ENCODE measurements at regions not wholly inside any gene's neighbourhood (a gene's known extent, or its start where the extent isn't known, plus 50 kb on each side); places are given as distances from the start of the nearest gene placed in this dataset.

DNA sequence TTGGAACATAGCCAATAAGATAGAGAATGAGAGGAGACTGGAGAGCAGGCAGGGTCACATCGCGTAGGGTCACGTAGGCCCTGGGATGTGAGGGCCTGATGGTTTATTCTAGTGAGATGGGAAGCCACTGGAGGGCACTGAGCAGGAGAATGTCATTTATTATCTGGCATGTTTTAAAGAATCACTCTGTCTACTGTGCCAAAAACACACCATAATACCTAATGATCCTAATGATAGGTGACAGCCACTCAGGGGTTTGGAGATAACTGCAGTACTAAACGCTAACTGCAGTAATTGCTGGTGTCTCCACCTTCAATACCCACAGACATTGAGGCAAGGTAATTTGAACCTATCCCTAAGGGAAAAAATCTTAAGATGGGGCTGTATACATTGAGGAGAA is 185.4 kb downstream of the TTLL7 start:
- no peak for DNase-seq

DNA sequence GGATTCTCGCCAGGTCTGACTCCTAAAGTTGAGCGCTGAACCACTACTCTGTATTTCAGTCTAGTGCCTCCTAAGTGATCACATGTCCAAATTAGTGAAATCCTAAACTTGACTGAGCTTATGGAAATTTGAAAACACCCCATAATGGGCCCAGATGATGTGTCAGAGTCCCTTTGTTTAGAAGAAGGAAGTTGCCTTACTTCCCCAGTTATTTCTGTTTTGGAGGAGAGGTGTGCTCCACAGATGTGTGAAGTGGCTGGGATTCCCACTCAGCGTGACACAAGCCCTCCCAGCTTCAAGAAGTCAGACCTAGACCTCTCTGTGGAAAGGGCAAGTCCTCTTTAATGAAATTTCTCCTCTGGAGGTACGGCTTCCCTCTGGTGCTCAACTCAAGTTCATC is 188.8 kb downstream of the TTLL7 start:
- DNase-seq = no peak

DNA sequence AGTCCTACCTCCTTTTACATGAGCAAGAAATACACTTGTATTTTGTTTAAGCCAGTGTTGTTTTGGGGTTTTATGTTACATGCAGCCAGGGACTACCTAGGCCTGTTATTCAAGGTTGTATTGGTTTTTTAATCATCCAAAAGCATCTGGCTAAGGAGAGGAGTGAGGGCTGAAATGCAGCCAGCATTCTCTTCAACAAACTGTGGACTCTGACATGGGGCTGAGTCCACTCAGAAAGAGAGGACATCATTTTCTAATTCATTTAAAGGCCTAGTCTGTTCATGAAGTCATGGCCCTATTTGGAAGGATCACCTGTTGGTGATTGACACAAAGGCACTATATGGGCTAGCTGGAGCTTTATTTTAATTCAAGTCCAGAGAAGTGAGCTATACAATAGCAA is 190.4 kb downstream of the TTLL7 start:
- no peak for DNase-seq

DNA sequence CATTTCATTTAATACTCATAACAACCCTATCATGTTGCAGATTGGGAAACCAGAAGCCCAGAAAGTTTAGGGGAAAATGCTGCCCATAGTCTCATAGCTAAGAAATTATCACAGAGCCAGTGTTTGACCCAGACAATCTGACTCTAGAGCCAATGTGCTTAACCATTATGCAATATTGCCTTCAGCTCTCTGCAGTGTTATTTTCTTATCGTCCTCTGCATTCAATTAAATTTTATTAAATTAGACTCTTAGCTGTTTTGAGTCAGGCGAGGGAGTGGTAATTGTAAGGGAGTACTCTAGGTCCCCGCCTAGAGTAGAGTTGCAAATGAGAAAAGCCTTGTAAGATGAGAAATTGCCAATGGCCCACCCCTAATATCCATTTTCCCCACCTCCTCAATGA is 191.1 kb downstream of the TTLL7 start:
- no peak for DNase-seq

DNA sequence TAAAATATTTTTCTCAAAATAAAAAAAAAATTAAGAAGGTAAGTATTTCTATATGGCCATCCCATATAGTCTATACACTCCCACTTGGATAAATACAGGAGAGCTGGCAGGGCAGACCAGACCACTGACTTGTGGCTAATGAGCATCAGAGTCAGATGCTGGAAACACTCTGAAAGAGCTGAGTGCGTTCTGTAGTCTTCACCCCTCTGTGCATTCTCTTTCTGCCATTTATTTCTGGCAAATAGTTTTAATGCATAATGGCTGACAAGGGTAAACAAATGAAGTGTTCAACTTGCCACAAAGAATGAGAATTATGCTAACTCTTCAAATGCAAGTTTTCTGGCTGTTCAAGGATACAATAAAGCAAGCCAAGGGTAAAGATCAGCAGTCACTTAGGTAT is 191.7 kb downstream of the TTLL7 start:
- DNase-seq = no peak

DNA sequence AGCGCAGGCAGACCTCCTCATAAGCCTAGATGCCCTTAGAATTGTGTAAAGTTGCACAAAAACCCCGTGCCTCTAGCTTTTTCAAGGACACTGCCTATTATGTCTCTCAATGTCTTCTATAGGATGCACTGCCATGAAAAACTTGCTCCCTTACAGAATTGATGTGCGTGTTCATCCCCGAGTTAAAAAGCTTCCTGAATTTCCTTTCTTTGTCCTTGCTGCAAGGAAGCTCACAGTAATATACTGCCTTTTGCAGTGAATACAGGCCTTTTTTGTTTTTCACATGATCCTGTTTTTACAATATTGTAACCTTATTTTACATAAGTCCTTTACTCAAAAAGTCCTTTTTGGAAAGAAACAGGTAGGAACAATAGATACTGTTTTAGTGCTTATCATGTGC is 193.0 kb downstream of the TTLL7 start:
- DNase-seq = no peak

DNA sequence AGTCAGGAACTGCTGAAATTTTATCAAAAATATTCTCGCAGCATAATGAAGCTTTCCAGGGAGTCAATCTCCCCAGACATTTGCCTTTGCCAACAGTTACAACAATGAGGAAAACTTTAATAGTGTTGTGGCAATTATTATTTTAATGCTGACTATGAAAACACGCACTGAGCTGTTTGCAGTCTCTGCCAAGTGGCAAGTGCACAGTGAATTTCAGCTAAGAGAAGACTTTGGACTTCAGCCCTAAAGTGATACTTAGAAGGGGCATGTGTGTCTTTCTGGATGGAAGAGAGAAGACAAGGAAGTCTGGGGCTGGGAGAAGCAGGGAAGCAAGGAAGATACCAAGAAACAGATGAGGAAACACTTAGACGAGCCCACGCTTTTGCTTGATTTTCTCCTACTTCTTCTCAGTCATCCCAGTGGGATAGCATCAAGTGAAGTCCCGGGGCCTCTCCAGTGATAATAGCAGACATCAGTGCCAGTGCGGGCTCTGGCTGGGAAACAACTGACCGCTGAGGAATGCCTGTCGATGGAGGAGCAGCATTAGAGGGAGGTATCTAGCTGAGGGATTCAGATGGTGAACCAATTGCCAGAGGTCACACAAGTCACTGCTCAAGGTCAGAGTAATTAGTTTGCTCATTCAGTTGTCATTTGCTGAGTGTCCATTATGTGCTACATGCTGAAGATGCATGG is 196.3 kb downstream of the TTLL7 start:
- no peak for DNase-seq

DNA sequence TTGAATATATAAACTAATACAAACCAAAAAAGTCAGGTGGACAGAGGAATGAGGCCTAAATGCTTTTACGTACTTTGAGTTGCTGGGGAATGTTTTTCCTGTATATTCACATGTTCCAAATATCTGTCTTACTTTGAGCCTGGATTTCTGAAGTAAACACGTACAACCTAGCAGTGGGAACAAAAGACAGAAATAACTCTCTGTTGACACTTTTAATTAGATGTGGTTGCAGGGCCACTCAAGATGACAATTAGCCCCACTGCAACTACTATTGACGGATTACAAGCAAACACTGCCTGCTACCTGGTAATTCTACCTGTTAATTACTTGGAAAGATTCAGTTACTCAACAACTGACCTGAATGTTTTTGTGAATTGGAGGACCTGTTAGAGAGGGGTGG is 196.9 kb downstream of the TTLL7 start:
- no peak for DNase-seq

DNA sequence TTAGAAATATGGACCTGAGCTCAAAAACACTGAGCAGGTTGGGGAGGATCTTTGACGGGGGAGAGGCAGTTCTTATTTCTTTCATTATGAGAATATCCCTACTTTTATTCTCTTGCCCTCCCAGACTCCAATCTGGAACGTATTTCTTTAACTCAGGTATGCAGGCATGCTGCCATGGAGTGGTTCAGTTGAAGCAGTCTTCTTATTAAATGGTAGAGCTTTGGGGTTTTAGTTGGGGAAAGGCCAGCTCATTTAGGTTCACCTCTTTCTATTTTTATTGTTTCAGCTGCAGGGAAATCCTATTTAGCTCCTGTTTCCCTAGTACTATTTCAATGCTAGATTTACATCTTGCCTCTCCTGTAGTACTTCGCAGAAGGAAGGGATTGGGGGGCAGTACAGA is 198.9 kb downstream of the TTLL7 start:
- no peak for DNase-seq

DNA sequence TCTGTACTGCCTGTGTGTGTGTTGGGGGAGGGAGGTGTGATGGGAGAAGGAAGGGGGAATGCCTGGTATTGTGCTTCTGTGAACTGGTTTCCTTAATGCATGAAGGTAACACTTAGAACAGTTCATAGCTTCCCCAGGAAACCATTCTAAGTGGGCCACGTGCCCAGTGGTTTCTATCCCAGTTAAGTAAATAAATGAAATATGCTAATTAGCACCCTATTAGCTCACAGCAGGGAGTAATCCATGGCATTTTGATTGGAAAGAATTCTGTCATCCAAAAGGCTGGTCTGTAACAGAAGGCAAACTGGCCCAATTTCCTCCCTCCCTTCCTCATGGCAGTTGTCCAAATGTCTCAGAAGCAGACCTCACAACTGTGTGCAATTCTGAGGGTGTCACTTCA is 199.3 kb downstream of the TTLL7 start:
- DNase-seq = no peak

DNA sequence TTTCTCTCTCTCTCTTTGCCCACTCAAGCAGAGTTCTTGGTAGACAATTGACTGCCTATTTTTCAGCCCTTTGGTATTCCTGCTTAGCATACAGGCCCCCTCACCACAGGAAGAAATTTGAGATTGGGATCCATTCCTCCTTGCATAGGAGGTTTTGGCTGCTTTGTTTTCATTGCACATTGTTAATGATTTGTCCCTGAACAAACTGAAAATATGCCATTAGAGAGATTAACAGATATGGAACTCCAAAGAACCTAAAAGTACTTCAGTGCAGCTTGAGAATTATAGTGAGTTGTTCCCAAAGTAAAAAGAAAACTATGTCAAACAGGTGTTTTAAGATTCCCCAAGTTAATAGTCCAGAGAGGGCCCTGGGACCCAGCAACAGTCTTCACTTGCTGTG is 200.0 kb downstream of the TTLL7 start:
- no peak for DNase-seq

DNA sequence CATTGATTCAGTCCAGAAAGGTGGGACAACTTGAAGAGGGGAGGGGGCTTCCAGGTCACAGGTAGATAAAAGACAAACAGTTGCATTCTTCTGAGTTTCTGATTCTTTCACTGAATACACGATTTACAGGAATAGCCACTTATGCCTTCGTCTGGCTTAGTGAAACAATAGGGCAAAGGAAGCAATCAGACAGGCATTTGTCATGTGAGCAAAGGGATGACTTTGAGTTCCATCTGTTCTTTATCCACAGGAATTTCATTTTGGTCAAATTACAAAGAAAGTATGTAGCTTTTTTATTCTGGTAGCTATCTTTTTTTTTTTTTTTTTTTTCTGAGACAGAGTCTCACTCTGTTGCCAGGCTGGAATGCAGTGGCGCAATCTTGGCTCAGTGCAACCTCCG is 202.5 kb downstream of the TTLL7 start:
- no peak for DNase-seq

DNA sequence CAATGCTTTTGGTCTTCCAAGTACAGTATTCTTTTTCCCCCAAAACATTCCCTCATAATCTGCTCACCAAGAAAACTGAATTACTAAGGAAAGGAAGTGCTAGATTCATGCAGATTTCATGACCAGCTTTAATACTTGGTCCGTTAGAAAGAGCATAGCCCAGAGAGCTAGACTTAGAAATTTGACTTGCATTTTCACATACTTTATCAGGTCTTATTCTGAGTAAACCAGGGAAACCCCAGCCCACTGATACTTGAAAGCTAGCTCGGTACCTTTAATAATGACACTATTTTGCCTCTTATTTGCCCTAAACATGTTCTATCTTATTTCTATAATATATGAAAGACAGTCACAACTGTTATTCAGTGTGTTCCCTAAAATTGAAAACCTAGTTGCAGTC is 204.5 kb downstream of the TTLL7 start:
- DNase-seq = no peak

DNA sequence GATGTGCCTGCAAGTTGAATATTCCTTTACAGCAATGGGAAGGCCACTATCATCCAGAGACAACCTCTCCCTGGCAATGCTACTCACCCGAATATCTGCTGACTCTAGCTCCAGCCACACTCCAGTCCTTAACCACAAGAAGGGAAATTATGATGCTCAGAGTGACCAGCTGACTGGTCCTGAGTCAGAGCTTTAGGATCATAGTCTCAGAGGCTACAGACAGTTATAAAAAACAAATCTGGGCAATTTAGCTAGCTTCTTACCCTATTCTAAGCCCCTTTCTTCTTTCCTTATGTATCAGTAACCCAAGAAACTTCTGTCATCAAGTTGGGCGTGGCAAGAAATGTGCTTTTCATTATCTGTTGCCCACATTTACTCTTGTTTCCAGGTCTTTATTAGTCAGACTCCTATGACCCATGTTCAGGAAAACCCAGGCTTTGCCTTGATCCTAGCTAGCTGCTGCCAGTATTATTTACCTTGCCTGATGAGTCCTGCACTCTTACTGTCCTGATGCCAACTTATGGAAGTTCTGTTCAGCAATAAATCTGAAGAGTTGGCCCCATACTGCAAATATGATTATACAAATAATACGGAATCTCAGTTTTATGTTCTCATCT is 207.0 kb downstream of the TTLL7 start:
- DNase-seq = no peak

DNA sequence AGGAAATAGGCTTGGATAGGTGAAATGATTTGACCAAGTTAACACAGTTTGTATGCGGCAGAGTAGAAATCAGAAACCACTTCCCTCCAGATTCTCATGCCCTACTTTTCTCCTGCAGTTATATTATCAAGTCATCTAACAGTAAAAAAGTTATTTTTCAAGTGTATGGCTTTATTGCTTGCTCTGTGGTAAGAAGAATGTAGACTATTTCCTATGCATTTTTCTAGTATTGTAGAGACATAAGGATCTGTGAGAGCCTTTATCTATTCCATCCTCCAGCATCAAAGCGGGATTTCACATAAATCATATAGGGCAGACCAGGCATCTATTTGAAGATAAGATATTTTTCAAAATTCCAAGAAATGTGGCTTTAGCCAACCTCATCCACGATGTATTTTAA is 208.5 kb downstream of the TTLL7 start:
- DNase-seq = no peak

DNA sequence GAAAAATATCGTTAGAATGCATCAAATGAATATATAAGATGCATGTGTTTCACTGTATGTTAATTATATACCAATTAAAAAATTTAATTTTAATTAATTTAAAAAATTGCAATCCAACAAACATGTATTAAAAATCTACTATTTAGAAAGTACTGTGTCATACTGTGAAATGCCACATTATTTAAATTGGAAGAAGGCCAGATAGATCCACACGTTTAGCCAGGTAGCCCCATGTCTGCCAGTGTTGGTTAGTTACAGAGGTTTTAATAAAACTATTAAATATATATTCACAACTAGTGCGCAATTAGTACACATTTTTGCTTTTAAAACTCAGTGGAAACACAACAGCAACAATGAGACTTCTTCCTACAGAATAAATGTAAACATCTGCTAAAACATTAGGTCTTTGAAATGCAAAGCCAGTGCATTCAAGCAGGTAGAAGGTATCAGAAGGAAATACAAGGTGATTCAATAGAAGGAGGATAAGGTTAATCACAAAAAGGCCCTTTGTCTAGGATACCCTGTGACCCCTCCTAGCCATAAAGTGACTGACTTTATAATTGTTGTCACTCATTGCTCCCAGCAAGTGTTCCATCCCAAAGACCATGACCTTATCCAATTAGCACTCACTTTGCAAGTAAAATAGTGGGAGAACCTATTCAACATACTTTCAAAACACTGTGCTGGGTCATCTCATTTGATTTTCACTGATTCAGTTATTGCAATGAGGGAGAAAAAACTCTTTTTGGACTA is 211.5 kb downstream of the TTLL7 start:
- DNase-seq = no peak

DNA sequence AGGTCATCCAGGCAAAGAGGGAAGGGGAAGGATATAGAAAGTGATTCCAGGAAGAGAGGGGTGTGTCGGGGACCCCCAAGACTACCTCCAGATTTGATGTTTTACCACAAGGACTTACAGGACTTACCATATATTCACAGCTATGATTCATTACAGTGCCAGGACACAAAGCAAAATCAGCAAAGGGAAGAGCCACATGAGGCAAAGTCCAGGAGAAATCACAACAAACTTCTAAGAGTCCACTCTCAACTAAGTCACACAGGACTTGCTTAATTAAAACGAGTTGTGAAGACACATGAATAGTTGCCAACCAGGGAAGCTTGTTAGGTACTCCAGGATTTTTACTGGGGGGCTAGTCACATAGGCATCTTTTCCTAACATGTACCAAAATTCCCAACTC is 217.3 kb downstream of the TTLL7 start:
- DNase-seq = no peak

DNA sequence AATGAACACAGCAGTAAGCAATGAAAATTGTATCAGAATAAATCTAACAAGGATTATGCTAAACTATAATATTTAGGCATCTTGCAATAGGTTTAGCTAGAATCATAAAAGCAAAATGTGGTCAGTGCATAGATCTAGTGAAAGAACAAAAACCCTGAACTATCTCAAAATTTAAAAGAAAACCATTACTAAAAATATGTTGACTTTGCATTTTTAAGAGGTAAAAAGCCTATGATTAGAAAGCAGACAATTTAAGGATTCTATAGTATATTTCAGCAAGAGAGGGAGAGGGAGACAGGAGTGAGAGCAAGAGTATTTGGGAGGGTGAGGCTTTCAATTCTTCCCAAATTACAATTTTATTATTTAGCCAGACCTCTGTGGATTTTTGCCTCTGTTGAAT is 219.4 kb downstream of the TTLL7 start:
- no peak for DNase-seq

DNA sequence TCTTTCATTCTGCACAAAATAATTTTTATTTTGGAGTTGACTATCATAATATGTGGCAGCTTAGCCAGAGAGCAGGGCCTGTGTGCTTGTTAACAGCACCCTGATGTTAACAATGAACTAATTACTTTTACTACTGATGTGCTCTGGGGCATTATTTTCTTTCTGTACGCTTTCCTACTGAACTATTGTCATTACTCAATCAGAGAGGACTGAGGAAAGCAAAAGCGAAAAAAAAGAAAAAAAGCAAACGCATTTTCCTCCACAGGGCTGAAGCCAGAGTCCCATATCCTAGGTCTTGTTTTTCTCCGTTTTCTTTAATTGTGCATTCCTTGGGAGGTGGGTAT is 221.2 kb downstream of the TTLL7 start:
- DNase-seq = no peak

DNA sequence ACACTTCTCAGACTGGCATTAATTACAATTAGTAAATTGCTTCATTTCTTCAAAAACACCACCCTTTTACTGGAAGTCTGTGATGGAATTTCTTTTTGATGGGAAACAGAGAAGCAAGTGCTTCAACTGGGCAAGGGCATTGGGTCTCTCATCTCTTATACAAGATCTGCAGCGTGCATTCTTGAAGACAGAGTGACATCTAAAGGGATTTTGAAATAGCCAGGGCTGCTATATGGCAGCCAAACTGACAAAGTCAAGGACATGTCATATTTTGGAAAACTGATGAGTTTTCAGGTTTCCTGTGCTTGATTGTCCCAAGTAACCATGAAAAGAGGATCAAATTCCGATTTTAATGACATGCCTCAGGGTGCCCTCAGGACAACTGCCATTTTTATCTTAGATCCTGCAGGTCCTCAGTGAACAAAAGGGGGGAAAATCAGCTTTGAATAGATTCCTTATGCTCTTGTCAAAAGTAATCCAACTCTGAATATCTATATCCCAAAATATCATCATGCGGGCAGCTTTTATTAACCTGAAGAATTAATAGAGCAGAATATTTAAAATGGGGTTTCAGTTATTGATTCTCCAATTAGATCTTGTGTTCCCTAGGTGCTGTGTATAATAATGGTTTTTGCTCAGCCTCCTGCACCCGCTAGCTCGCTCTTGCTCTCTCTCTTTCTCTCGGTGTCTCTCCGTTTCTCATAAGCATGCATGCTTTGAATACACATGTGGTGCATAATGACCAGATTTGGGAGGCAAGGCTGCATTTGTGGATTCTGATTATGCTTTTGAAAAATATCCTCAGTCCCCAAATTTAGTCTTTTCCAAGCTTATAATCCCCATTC is 221.8 kb downstream of the TTLL7 start:
- DNase-seq = no peak

DNA sequence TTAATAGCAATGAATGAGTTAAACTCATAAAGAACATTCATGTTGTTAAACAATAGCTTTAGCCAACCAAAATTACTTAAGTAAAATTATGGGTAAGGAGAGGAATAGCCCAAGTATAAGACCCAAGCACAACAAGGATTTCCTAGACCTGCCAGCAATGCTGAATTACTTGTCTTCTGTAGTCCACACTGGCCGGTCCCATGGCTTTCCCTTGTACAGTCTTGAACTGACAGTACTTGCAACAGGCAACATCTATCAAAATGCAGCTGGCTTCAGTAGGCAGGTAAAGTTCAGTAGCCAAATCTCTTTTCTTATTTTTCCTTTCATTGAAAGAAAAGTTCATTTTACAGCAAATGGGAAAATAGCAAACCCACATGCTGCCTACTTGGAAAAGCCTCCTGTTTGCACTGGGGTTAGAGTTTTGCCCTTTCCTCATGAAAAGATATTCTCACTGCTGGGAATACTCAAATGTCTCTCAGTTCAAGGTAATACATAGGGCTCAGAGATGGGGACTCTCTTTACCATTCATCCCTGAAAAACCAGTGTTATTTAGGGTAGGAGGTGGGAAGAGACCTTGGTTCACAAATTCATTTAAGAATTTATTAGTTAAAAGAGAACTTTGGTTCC is 222.8 kb downstream of the TTLL7 start:
- no peak for DNase-seq

DNA sequence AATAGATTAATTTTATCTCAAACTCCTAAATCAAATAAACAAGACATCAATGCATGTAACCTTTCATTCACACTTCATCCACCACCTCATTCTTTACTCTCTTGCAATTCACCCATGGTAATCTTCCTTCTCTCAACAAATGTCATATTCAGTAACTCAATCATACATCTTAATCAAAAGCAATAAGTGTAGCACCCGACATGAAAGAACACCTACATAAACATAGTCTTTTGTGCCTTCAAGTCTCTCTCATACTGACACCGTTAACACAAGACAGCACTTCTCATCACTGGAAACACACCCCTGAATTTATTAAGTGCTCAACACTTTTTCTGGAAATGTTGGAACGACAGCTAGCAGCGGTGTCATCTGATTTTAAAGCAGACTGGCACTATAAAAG is 225.9 kb downstream of the TTLL7 start:
- DNase-seq = no peak

DNA sequence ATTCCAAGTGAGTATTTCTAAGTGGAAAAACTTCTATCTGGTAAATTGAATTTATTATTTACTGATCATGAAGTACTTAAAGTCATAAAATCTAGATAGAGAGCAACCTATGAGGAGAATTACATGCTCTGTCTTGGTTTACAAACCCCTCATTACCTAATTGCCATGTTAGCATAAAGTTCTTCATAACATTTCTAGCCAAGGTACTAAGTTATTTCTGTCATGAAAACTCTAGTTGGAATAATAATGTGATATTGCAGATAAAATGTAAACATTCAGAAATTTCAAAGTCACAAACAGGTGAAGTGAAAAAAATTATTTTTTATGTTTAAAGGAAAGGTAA is 228.6 kb downstream of the TTLL7 start:
- DNase-seq = no peak
